Choroid plexus epithelial cell (primary cell): ENCODE measurements at regions not wholly inside any gene's neighbourhood (a gene's known extent, or its start where the extent isn't known, plus 50 kb on each side); places are given as distances from the start of the nearest gene placed in this dataset.

ENCODE experiments used
- DNase-seq: peaks from one replicate; pipeline ENCODE4 v3.0.0-alpha.2; 2010; ENCODE audit warnings: low read depth
- H3K4me3 ChIP-seq: 2 replicates; pipeline ENCODE4 v1.5.1; 2011; ENCODE audit warnings: low read depth, mild to moderate bottlenecking, control low read depth, low read length, moderate library complexity
- CTCF ChIP-seq: conservative IDR thresholded peaks from 2 replicates; pipeline ENCODE4 v1.5.1; 2011; ENCODE audit warnings: low read depth, mild to moderate bottlenecking, control low read depth, inconsistent platforms, low read length, moderate library complexity

GRCh38 chr2:60275958-60276357, 277.5 kb downstream of the BCL11A start:
- DNase-seq: no peak
- no peak overlapping the region for H3K4me3 ChIP-seq
- TF ChIP-seq CTCF: no peak

- no peak for TF ChIP-seq CTCF
These were observed 279.6 kb downstream of the BCL11A start for GRCh38 chr2:60273836-60274235.

GRCh38 chr2:60271713-60272112, 281.7 kb downstream of the BCL11A start:
- no peak for DNase-seq
- no peak for TF ChIP-seq CTCF
- H3K4me3 ChIP-seq: no peak overlapping the region

More at GRCh38 chr2:60273836-60274235, 279.6 kb downstream of the BCL11A start:
- no peak for DNase-seq
- H3K4me3 ChIP-seq: no peak overlapping the region

DNA sequence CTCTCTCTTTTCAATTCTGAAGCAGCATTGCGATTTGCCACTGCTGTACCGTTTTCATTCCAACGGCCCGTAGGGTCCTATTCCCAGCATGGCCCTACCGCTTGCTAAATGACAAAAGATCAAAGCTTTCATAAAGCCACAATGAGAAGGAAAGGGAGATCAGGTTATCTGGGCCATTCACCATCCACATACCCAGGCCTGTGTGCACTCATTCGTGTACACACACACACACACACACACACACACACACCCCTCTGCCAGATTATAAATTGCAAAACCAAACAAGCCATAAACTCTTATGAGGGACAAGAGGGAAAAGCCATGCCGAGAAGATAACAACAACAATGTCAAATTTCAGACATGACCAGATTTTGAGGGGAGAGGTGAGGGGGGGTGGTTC, 282.3 kb downstream of the BCL11A start:
- no peak for DNase-seq
- no peak for TF ChIP-seq CTCF
- H3K4me3 ChIP-seq: no peak overlapping the region

- no peak for TF ChIP-seq CTCF
- no peak overlapping the region for H3K4me3 ChIP-seq
- DNase-seq: no peak
These were observed 284.8 kb downstream of the BCL11A start for GRCh38 chr2:60268661-60269060.

DNA sequence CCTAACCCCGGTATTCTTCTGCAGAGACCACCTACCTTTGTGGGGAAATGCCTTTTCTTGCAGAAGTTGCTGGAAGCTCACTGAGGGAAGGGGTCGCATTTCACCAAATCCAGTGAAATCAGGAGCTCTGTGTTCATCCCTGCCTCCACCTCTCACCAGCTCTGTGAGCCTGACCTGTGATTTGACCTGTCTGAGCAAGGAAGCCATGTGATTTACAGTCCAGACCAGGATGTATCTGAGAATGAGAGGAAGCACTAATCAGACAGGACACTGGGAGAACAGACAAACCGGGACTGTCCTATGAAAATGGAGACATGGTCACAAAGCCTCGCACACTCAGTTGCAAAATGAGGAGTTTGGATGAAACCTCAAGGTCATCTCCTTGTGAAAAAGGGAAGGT, 285.4 kb downstream of the BCL11A start:
- no peak for DNase-seq
- no peak for TF ChIP-seq CTCF
- no peak overlapping the region for H3K4me3 ChIP-seq

- DNase-seq: no peak
- H3K4me3 ChIP-seq: no peak overlapping the region
- no peak for TF ChIP-seq CTCF
These were observed 286.3 kb downstream of the BCL11A start for GRCh38 chr2:60267122-60267521.
